Gastroesophageal sphincter (tissue), 3 donors: ENCODE measurements at regions not wholly inside any gene's neighbourhood (a gene's known extent, or its start where the extent isn't known, plus 50 kb on each side); places are given as distances from the start of the nearest gene placed in this dataset.

Experiments
- POLR2A ChIP-seq, 2 donors: fragments of 450-650 bp; IDR thresholded peaks; one replicate each; pipeline ENCODE4 v1.6.1; 2017; ENCODE audit warnings: antibody characterized with exemption in 2 of 2, mild to moderate bottlenecking in 2 of 2, moderate library complexity in 1 of 2
- POLR2AphosphoS5 ChIP-seq: sonication (generic); formaldehyde crosslinking; IDR thresholded peaks from one replicate; pipeline ENCODE4 v1.6.1; 2017; ENCODE audit warnings: antibody characterized with exemption
- TF ChIP-seq, protein P1 (sequence below), 4 experiments: fragments of 200-600 bp in 2 of 4; fragments of 450-650 bp in 2 of 4; sonication (generic) in 1 of 4; IDR thresholded peaks; one replicate each; pipeline ENCODE4 v1.5.1; 2017 to 2019; ENCODE audit warnings: antibody characterized with exemption in 4 of 4, mild to moderate bottlenecking in 2 of 4, moderate library complexity in 2 of 4

DNA sequence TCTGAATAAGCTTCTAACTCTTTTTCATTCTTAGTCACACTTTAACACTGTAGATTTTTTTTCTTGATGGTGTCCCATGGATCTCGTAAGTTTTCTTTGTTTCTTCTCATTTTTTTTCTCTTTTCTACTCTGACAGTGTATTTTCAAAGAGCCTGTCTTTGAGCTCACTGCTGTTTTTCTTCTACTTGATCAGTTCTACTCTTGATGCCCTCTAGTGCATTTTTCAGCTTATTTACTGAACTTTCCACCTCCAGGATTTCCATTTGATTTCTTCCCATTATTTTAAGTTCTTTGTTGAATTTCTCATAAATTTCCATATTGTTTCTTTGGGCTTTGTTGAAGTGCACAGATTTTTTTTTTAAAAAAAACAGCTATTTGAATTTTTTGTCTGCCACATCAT is 2641.1 kb upstream of the DEFB115 start:
- TF ChIP-seq POLR2A (IDR thresholded peaks at IDR 0.05) (no peak), POLR2AphosphoS5 (no peak)
- TF ChIP-seq, protein P1, sequence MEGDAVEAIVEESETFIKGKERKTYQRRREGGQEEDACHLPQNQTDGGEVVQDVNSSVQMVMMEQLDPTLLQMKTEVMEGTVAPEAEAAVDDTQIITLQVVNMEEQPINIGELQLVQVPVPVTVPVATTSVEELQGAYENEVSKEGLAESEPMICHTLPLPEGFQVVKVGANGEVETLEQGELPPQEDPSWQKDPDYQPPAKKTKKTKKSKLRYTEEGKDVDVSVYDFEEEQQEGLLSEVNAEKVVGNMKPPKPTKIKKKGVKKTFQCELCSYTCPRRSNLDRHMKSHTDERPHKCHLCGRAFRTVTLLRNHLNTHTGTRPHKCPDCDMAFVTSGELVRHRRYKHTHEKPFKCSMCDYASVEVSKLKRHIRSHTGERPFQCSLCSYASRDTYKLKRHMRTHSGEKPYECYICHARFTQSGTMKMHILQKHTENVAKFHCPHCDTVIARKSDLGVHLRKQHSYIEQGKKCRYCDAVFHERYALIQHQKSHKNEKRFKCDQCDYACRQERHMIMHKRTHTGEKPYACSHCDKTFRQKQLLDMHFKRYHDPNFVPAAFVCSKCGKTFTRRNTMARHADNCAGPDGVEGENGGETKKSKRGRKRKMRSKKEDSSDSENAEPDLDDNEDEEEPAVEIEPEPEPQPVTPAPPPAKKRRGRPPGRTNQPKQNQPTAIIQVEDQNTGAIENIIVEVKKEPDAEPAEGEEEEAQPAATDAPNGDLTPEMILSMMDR (IDR thresholded peaks at IDR 0.05): no peak
